KBM-7 (cell line): ENCODE measurements at regions not wholly inside any gene's neighbourhood (a gene's known extent, or its start where the extent isn't known, plus 50 kb on each side); places are given as distances from the start of the nearest gene placed in this dataset.
"Not testable (repeated sequence)": the region's sequence is repeated elsewhere in the genome, so short reads cannot be mapped to it uniquely, and the experiment has no call there.

Source experiments
- DNase-seq: peaks from one replicate; pipeline ENCODE4 v3.0.0-alpha.2; 2015
- in situ Hi-C: fragments of 300-500 bp; cut with MboI; formaldehyde crosslinking; loops from 2 replicates; pipeline ENCODE4 v1.14.3; 2020; ENCODE audit warnings: low sequenced_read_pairs, low pct_unique_long_range_greater_than_20kb, mixed read lengths

DNA sequence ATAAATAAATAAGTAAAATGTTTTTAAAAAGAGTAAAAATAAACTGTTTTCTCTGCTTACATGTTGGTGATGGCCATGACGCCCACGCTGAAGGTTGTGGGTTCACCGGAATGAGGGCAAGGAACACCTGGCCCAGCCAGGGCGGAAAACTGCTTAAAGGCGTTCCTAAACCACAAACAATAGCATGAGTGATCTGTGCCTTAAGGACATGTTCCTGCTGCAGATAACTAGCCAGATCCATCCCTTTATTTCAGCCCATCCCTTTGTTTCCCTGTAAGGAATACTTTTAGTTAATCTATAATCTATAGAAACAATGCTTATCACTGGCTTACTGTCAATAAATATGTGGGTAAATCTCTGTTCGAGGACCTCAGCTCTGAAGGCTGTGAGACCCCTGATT lies 63.3 kb upstream of the CEP78 start:
- DNase-seq, in situ Hi-C loops: not testable (repeated sequence)

DNA sequence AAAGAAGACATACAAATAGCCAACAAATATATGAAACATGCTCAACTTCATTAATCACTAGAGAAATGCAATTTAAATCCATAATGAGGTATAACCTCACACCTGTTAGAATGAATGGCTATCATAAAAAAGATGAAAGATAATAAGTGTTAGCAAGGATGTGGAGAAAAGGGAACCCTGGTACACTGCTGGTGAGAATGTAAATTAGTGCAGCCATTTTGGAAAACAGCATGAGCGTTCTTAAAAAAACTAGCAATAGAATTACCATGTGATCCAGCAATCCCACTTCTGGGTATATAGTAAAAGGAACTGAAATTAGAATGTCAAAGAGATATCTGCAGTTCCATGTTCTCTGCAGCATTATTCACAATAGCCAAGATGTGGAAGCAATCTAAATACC lies 64.2 kb upstream of the CEP78 start:
- no peak for DNase-seq
- in situ Hi-C loops, result no loop called here

DNA sequence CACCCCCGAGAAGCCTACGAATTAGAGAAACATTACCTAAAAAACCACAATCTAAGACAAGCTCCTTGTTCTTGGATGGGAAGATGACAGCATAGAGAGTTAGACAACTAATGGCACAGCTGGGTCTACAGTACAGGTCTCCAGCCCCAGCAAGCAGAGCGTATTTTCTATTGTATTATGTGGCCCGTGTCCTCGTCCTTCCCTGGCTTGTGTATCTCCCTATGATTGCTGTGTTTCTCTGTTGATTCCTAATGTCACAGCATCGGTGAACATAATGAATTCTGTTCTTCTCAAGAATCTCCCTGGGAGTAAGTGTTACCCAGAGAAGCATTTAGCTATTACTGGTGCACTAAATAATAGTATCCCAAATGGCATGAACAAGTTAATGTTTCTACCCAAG lies 66.8 kb upstream of the CEP78 start:
- in situ Hi-C loops, result no loop called here
- DNase-seq, result no peak

DNA sequence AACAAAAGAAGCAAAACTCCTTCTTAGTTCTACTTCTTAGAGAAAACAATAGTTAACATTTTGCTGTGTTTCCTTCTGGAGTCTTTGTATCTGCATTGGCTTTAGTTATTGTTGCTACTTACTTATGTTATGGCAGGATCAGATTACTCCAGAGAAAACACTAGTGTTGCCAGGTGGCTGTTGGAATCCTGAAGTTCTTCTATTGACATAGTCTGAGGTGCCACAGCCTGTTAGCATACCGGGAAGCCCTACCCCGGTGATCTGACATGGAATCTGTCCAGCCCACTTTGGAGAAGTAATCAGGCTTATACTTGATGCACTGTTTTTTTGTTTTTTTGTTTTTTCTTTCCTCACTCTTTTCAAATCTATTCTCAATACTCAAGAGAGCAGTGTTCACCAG lies 68.5 kb upstream of the CEP78 start:
- in situ Hi-C loops, result no loop called here
- DNase-seq, result no peak

DNA sequence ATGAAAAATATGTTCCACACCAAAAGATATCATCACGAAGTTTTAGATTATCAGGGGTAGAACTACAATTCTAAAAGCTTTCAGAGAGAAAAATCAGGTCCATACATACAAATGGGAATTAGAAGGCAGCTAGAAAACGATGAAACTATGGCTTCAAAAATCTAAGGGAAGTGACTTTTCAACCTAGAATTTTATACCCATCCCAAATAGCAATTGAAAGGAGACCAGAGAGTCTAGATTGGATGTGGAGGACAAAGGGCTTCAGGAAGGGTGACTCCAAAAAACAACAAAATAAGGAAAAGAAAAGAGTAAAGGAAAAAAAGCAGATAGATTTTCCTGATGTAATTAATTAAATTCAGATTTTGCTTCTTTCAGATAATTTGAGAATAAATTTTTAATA lies 72.0 kb upstream of the CEP78 start:
- DNase-seq, result no peak
- in situ Hi-C loops, result no loop called here

DNA sequence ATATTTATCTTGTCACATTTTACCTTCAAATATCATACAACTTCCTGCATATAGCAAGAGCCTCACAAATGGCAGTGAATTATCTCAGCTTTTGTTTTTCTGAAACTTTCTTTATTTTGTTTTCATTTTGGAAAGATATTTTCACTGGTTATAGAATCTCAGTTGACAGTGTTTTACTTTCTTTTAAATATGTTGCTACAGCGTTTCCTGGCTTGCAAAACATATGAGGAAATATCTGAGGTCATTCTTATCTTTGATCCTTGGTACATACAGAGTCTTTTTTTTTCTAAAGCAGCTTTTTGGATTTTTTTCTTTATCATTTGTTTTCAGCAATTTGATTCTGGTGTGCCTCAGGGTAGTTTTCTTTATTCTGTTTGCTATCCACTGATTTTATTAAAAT lies 77.6 kb upstream of the CEP78 start:
- in situ Hi-C loops, result no loop called here
- DNase-seq, result no peak

DNA sequence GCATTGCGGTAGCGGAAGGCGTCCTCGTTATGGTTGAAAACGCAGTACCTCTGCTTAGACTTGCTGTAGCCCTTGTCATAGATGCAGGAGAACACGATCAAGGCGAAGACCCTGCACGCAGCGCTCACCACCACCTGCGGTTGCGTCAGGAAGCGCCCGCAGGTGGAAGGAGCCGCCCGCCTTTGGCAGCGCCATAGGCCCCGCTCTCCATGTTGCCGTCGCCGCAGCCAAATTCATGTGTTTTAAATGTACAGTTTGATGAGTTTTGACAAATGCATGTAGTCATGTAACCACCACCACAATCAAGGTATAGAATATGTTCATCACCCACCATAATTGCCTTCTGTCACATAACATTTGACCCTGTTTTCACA lies 84.9 kb upstream of the CEP78 start:
- DNase-seq, result no peak
- in situ Hi-C loops, result no loop called here

DNA sequence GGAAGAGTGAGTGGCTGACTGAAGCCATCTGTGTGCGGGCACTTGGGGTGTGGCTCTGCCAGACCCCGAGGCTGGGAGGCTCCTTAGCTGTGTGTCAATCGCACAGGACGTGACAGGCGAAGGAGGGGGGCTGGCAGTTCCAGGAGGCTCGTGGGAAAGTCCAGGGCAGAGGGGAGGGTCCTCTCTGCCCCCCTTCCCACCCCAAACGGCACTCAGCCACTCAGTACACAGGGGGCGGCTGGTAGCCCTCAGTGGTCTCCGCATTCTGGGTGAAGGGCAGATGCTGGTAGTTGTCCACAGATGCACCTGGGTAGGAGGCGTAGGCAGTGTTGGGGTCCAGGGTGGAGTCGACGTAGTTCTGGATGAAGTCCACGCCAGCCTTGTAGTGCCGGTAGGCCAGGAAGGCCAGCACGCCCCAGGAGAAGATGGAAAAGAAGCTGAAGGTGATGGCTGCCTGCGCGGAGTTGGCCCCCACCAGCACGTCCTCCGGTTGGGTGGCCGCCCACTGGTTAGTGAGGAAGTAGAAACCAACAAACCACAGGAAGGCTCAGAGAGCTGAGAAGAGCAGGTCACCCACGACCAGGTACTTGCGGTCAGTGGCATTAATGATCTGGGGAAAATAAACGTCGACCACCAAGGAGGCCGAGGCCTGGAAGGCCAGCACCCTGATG lies 85.4 kb upstream of the CEP78 start:
- in situ Hi-C loops, result no loop called here
- no peak for DNase-seq

DNA sequence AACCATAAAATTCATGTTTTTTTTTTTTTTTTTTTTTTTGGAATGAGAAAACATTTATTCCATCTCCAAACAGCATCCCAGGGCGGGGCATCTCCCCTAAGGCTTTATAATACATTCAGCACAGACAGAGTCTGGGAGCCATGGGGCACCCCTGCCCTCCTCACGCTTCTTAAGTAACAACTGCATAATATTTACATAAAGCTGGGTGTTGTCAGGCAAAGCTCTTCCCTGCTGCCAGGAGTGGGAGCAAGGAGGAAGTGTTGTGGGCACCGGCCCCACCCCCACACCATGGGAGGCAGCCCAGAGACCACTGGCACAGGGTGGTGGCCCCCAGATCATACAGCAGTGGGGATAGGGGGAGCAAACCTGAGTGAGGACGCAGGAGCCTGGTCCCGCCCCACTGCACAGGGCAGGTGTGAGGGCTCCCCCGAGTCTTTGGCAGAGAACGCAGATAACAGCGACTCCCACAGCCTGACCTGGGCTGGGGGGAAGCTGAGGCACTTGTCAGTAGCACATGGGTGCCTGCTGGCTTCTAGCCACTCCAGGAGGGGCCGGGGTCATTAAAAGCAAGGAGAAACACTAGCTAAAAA lies 86.1 kb upstream of the CEP78 start:
- DNase-seq, result peak; percentile 32

DNA sequence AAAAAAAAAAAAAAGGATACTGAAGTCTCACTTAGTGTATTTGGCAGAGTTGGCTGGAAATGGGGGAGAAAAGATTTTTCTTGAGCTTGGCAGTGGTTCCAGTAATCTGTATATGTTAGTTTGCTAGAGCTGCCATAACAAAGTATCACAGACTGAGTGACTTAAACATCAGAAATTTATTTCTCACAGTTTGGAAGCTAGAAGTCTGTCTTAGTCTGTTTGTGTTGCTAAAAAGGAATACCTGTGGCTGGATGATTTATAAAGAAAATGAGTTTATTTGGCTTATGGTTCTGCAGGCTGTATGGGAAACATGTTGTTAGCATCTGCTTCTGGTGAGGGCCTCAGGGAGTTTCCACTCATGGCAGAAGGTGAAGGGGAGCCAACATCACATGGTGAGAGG lies 89.6 kb upstream of the CEP78 start:
- in situ Hi-C loops, result no loop called here
- DNase-seq, result no peak

More for the DNA sequence above, 86.1 kb upstream of the CEP78 start:
- in situ Hi-C loops, result no loop called here

DNA sequence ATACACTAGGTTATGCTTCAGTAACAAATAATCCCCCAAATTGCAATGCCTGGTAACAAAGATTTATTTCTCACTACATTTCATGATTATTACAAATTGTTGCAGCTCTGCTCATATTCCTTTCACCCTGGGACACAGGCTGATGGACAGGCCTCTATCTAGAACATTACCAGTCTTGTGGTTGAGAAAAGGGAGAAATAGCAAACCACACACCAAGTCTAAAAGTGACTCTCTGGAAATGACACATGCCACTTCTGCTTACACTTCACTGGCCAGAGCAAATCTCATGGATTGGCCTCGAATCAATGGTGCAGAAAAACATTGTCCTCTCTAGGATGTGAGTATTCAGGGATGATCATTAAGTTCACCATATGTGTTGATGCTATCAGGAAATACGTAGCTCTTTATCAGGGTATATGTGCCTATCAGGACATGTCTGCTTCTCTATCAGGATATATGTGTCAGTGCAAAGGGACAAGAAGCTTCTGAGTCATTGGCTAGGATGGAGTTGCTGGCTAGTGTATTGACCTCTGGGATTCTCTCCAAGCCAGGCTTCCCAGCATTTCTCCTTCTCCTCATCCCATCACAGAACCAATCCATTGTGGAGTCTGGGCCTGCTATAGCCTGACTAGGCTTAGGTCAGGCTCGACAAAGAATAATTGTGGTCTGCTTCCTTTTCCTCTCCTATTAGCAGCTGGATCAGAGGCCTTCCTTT lies 91.1 kb upstream of the CEP78 start:
- in situ Hi-C loops, result no loop called here
- peak; percentile 66 for DNase-seq

DNA sequence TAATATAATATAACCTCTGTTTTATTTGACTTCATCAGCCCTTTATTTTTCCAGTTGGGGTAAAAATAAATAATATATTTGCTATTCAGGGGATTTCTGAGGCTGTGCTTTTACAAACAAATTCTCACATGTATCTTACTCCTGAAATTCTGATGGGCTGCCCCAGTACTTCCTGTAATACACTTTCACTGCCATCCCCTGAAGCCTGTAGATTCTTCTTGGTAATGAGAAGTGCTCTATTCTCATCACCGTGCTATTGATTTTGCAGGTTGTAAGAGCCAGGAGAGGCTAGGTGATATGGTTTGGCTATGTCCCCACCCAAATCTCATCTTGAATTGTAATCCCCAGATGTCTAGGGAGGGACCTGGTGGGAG lies 91.9 kb upstream of the CEP78 start:
- in situ Hi-C loops, result no loop called here
- no peak for DNase-seq

DNA sequence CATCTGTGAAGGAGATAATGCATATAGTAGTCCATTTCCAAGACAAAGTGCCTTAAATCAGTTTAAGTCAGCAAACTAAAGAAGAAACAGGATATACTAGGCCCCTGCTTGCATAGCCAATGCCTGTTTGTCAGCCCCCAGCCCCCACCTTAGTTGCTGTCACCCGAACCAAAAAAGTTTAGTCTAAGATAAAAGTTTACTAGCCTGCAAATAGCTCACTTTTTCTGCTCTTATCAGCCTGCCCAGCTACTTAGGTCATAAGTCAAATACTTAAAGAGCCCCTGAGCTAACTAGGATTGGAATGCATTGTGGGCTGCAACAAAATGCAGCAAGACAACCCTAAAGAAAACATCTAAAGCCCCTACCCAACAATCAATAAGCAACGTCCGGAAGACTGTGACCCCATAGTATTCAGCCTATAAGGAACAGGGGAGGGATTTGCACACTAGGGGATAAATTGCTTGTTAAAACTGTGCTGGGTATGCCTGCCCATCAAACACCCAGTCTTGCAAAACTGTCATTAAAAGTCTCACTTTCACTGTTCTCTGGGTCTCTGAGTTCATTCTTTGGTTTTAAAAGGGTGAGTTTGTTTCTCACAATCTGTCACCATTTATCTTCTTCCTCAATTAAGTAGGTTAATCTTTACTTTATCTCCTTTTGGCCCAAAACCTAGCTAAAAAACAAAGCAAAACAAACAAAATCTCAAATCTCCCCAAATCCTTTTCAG lies 92.4 kb upstream of the CEP78 start:
- in situ Hi-C loops, result no loop called here
- no peak for DNase-seq

DNA sequence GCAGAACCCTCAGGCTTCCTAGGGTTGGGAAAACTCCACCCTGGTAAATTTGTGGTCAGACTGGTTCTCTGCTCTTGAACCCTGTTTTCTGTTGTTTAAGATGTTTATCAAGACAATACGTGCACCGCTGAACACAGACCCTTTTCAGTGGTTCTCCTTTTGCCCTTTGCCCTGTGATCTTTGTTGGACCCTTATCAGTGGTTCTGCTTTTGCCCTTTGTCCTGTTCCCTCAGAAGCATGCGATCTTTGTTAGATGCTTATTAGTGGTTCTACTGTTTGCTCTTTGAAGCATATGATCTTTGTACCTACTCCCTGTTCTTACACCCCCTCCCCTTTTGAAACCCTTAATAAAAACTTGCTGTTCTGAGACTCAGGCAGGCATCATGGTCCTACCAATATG lies 93.6 kb upstream of the CEP78 start:
- DNase-seq, in situ Hi-C loops: not testable (repeated sequence)

DNA sequence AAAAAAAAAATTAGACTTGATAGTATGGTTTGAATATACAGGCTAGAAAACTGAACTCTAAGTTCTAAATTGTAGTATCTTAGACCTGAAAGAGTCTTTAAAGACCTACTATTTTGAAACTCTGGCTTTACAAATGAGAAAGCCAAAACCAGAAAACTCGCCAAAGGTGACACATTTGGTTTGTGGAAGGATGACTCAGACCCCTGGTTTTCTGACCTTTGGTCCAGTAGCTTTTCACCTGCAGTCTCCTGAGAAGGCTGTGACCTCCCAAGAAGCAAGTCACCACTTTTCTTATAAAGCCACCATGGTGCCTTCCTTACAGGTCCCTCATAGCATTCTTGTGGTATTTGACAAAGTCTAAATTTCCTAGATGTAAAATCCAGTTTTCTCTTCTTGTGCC lies 102.1 kb upstream of the CEP78 start:
- no peak for DNase-seq
- in situ Hi-C loops, result no loop called here

DNA sequence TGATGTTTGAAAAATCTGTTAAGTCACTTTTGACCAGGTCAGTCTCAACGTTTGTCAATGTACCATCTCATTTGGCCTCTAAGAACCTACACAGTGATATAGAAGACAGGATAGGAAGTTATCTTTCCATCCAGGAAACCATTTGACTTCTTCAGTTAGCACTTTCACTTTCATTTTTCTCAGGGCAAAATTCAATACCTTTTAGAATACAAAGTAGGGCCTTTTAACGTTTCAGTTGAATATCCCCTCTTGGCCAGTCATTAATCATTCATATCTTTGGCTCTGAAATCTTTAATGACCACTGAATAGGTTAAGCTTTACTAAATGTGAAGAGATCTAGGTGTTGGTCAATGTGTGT lies 101.1 kb upstream of the GNAQ start:
- in situ Hi-C loops, result no loop called here
- DNase-seq, result peak; percentile 35

DNA sequence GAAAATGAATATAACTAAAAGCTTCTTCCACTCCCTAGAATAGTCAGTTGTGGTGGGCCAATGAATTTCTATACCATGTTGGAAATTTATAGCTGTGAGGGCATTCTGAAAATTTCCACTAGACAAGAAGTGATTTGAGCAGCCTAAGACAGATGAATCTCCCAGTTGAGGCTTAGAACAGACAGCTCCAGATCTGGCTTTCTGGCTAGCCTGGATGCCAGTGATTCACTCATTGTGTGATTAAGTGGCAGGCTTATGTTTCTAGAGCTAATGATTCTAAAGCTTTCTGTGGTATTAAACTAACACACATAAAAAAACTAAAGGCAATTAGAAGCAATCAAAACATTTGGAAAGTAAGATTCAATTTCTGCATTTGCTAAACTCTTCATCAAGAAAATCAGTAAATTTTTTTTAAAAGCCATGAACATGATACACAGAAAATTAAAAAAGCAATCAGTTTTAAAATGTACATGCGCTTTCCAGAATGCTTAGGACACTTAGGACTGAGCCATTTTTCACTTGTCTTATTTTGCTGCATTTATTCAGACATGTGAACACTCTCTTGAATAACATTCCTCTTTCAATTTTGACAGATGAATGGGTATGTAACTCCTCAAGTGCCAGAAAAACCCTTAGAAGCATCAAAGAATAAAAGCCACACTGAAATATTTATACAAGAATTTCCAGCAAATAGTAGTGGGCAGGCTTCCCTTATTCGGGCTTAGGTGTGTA lies 100.5 kb upstream of the GNAQ start:
- in situ Hi-C loops, result no loop called here
- DNase-seq, result no peak

DNA sequence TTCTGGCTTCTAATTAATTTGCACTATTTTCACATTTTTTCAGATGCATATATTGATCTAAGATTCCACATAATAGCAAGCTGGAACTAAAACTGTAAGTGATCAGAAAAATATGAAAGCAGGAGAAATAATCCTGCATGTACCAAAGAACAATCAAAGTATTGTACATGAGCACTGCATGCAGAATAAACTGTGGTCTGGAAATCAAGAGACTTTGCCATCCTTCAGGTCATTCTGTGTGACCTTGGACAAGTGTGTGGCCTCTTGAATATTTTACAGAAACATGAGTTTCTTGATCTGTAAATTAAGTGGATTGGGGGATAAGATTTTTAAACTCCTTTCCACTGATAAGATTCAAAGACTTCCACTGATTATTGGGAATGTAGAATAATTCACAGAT lies 99.2 kb upstream of the GNAQ start:
- no peak for DNase-seq
- in situ Hi-C loops, result no loop called here

DNA sequence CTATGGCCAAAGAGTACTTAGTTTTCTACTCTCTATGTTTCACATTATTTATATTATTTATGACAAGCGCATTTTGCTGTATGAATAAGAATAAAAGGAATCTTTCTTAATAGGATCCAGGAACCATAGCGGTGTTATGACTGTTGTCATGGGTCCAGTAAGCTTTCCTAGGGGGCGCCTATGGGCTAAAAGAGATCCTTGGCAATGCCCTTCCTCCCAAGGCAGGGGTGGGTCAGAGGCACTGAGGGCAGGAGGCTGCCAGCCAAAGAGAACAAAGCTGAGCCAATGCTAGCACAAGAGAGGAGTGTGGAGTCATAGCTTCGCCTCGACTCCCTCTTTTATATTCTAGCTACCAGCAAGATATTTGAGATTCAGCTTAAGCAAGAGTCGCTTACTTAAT lies 98.4 kb upstream of the GNAQ start:
- in situ Hi-C loops, result no loop called here
- peak; percentile 32 for DNase-seq
